DMS 273 (cell line): ENCODE measurements at regions not wholly inside any gene's neighbourhood (a gene's known extent, or its start where the extent isn't known, plus 50 kb on each side); places are given as distances from the start of the nearest gene placed in this dataset.

Experiments used
- DNase-seq: peaks from one replicate; lab custom pipeline; 2025; ENCODE audit not compliant: unreplicated experiment; lab: John Stamatoyannopoulos, UW

DNA sequence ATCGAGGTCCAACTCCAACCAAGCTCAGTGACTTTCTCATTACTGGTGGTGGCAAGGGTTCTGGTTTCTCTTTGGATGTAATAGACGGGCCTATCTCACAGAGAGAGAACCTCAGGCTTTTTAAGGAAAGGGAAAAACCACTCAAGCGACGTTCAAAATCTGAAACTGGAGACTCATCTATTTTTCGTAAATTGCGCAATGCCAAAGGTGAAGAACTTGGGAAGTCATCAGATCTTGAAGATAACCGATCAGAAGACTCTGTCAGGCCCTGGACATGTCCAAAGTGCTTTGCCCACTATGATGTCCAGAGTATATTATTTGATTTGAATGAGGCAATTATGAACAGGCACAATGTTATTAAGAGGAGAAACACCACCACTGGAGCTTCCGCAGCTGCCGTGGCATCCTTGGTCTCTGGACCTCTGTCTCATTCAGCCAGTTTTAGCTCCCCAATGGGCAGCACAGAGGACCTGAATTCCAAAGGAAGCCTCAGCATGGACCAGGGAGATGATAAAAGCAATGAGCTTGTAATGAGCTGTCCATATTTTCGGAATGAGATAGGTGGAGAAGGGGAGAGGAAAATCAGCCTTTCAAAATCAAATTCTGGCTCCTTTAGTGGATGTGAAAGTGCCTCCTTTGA is 343.5 kb upstream of the RGS6 start:
- DNase-seq = no peak

DNA sequence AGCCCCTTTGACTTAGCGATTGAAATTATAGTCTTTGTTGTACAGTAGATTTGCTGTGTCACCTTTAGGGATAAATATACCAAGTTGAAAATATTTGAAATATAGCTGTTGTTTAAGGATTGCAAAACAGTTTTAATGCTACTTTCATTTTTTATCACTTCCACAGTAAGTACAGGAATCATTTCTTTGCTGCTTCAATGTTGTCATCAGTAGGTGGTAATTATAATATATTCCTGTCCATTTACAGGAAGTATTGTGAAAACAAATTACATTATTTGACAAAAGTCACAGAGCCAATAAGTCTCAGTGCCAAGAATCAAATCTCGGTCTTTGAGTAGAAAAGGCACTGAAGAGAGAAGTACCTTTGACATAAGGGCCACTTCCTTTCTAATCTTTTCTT is 342.6 kb upstream of the RGS6 start:
- no peak for DNase-seq

DNA sequence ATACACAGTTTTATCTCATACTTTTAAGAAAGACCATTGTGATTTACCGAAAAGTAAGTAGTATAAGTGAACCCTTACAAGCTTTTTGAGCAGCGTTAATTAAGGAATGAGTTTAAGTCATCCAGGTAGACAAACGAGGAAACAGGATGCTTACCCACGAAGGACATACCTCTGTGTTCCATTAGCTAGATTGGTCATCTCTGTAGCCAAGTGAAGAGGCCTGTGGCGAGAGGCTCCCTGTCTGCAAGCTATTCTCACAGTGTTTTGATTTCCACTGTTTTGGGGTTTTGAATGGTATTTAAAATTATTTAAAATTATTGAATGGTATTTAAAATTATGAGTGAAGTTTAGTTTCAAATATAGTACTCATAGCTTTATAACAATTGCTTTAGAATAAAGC is 342.1 kb upstream of the RGS6 start:
- no peak for DNase-seq

DNA sequence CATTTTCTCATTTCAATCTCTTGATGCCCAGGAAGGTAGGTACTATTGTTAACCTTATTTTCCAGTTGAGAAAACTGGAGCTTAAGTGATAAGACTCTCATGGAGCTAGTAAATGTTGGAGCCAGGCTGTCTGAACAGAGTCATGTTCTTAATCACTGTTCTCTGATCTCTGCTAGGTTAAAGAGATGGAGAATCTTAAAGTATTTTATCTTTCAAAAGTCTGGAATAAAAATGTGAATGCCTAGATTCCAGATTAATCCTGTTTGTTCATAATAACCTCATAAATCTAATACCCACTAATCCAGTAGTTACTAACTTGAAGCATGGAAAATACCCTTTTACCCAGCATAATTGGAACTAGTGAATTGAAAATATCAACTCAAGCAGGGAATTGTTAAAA is 341.0 kb upstream of the RGS6 start:
- no peak for DNase-seq

DNA sequence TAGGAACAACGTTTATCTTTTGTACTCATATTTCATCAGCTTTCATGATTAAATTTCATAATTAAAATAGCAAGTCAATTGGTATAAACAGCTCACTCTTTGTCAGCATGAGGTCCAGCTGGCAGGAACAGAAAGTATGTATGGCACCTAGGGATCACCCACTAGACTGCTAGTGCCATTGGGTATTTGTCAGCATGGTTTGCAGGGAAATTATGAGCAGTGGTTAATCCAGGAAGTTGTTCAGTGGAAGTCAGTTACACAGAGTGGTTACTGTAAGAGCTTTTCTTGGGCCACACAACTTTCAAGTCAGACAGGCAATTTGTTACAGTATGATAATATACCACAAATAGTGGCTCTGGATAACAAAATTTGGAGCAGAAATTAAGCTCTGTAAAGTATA is 340.3 kb upstream of the RGS6 start:
- peak; percentile 11 for DNase-seq

DNA sequence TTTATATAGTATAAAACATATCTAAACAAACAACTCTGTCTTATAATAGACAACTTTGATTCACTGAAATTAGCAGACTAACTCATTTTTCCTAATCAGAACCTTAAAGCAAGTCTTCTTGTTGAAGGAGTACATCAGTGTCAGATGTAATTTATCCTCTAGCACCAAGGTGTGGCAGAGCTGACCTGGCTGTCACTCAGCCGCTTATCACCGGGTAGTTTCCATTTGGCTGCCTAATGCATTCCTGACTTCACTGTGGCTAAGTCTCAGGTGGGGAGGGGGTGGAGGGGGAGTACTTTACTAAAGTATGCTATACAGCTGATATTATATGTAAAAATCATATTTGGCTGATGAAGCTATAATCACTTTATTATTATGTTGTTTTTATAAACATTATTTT is 339.9 kb upstream of the RGS6 start:
- DNase-seq = peak; percentile 6

DNA sequence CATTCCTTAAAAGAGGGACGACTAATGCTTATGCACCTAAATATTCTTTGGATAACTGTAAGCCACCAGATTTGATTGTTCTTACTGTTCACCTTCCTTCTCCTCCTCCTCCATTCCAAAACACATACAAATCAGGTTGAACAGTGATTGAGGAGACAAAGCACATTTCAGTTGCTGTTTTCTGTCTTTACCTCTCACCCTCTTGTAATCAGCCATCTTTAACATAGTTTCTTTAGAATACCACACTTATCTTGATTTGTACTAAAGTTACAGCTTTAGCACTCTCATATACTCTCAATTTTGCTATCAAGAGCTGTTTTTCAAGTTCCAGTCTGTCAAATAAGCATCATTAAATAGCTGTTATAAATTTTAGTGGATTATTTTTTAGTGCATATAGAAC is 338.3 kb upstream of the RGS6 start:
- no peak for DNase-seq

DNA sequence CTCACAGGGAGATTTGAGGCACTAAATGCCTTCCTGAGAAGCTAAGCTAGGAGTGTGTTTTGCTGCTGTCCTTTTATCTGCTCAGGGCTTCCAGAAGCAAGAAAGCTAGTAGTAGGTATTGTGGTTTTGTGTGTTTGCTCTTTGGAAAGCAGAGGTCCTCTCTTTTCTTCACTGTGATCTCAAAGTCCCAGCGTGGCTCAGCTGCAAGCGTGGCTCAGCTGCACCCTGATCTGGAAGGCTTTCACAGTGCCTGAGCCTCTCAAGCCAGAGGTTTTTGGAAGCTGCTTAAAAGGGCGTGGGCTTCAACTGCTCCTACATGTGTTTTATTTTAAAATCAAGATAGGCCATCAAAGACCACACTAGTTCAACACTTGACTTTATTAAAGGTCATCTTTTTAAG is 337.4 kb upstream of the RGS6 start:
- DNase-seq = peak; percentile 41

DNA sequence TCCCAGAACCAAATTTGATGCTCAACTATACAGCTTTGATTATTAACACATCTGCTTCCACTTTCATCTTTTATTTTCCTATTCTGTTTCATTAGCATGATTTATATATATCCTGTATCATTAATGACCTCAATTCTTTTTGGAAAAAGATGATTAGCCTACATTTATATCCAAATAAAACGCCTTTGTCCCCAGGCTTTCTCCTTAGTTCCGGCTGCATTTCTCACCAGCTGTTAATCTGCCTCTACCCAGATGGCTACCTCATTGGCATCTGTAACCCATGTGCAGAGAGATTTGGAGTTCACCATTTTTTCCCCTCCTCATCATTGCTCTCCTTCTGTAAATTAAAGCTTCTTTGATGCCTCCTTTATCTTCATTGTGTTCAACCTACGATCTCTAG is 336.8 kb upstream of the RGS6 start:
- DNase-seq = peak; percentile 83

DNA sequence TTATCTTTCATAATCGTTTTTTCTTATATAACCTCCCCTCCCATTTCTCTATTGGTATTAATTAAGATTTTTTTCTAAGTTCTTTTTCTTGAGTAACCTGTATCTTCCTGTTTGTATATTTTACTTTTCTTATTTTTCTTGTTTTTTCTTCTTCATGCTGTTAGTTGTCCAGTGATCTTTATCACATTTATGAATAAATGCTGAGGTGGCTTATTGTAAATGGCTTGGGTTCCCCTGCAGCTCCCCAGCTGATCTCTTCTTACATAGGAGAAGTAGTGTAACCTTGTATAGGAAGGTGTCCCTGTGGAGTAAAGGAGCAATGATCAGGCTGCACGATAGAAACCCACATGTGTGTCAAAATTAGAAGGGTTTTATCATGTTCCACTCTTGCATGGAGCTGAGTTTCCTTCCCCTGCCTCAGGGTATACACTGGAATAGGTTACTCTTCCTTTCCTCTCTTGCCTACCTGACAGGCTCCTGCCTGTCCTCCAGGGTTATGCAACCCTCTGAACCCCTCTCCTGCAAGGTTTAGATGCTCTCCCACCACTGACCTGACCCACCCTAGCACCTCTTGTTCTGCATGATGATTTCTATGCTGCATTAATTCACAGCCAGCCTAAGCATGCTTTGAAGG is 334.8 kb upstream of the RGS6 start:
- no peak for DNase-seq

DNA sequence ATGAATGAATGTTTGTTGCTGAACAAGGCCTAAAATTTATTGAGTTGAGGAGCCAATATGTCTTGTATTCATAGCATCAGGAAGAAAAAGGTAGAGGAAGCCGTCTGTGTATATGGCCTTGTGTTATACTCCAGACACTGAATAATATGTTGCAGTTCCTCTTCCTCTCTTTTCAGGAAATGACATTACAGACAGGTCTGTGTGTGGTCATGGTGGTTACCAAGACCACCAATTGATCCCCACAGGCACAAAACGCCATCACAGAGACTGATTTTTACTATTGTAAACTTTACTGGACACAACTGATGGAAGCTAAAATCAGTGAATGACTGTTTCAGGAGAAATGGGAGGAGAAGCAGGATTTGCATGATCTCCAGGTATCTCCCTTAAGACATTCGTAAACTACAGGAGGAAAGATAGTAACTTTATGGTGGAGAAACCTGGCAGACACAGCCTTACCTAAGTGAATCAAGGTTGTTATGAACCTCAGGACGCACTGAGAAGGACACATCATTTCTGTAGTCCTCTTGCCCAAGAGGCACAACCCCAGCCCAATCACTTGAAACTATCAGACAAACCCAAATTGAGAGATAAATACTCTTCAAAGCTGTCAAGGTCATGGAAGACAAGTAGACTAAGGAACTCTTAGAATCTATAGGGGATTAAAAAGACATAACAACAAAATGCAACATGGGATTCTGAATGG is 334.1 kb upstream of the RGS6 start:
- no peak for DNase-seq

DNA sequence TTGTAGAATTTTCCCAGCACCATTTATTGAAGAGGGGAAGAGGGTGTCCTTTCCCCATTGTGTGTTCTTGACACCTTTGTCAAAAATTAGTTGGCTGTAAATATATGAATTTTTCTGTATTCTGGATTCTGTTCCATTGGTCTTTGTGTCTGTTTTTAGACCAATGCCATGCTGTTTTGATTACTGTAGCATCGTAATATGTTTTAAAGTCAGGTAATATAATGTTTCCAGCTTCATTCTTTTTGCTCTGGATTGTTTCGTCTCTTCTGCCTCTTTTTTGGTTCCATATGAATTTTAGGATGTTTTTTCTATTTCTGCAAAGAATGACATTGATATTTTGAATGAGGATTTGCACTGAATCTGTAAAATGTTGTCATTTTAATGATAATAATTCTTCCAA is 331.9 kb upstream of the RGS6 start:
- no peak for DNase-seq

DNA sequence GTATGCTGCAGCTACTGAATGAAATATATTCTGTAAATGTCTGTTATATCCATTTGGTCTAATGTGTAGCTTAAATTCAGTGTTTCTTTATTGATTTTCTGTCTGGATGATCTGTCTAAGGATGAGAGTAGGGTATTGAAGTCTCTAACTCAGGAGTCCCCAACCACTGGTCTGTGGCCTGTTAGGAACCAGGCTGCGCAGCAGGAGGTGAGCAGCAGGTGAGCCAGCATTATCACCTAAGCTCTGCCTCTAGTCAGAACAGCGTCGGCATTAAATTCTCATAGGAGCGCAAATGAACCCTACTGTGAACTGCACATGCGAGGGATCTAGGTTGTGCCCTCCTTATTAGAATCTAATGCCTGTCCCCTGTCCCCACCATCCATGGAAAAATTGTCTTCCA is 329.7 kb upstream of the RGS6 start:
- no peak for DNase-seq

DNA sequence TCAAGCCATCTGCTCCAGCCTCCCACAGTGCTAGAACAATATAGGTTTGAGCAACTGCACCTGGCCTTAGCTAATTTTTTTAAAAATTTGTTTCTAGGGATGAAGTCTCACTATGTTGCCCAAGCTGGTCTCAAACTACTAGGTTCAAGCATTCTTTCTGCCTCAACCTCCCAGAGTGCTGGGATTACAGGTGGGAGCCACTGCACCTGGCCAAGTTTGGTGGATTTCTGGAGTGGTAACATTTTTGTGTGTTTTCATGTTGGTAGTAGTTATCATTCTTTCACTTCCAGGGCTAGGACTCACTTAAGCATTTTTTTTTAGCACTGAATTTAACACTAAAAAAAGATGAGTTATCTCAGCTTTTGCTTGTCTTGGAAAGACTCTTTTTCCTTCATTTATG is 328.0 kb upstream of the RGS6 start:
- DNase-seq = no peak

DNA sequence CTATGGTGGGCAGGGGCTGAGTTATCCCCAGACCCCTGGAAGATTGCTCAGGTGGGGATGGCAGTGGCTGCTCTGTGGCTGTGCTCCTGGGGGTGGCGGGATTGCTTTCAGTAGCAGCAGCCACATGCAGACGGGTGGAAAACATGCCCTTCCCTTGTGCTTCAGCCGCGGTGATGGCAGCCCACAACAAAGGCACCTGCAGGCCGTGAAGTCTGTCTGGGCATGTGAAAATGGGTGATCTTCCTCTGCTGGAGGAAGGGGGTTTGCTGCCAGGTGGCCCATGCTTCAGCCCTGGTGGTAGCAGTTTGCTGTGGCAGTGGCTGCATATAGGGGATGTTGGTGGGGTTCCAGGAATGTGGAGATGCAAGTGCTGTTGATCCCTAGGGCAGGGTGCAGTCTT is 326.2 kb upstream of the RGS6 start:
- no peak for DNase-seq

DNA sequence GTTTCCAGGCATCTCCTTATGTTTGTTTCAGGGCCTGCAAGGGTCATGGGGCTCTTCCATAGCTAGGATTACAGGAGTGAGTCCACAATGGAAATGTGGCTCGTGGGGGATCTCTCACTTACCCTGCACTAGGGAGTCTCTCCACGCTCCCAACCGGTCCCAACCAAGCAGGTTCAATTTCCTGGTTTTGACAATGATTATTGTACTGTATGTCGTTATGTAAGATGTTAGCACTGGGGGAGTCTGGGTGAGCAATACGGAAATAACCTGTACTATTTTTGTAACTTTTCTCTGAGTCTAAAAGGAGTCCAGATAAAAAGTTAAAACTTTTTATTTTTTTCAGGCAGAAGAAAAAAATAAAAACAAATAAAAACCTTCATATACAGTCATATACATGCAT is 325.7 kb upstream of the RGS6 start:
- no peak for DNase-seq

DNA sequence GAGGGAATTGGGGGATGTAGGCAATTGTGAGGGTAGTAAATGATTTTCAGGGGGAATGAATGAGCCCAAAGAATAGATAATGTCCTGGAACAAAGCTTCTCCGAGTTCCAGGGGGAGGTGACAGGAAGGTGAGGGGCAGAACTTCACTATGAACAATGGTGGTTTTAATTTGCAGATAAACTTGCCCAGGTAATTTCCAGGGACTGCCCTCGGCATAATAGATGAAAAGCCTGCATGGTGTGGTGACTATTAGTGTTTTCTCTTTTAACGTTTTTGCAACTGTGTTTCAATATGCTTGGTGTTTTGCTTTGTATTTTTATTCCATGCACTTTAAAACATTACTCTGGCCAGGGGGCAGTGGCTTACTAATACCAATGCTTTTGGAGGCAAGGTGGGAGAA is 325.2 kb upstream of the RGS6 start:
- DNase-seq = no peak

DNA sequence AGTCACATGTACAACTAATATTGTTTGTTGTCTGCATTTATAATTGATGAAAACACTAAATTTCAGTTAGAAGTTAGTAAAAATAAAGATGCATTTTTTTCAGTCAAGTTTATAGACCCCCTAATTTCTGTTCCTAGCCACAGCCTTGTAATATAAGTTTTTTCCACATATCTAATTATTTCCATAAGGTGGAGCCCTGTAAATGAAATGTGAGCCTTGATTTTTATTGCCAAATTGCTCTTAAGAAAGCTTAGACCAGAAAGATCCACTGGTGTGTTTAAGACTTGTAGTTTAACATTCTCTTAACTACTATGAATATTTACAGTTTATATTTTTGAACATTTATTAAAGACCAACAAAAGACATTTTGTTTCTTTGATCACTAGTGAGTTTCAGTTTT is 322.1 kb upstream of the RGS6 start:
- DNase-seq = peak; percentile 36

DNA sequence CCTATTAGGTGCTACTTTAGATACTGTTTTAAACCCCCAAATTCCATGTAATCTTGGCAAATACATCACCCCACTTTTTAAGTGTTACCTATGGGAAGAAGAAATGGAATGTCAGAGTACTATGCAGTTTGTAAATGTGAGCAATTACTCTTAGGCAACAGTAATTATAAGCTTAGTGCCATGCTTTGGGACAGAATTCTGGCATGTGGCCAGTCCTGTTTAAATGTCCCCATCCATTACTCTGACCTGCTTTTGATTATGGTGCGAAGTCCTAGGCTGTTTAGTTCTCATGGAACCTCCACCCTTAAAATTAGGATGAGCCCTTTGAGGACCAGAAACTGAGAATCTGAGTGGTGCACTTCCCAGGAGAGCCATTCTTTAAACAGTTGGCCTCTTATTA is 321.4 kb upstream of the RGS6 start:
- peak; percentile 54 for DNase-seq

DNA sequence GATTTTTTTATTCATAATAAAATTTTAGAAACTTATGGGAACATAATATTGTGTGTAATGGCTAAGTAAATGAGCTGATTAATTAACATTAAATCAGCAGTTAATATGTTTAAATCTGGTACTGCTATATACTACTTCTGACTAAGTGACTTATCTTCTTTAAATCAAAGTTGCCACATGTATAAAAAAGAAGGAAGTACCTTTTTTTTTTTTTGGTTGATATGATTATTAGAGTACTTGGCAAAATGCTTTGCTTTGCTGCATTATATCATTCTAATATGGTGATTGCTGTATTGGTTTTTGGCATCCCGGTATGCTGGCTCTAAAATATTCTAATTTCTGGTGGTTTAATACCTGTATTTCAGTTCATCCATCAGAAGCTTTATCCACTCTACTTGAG is 319.1 kb upstream of the RGS6 start:
- DNase-seq = no peak

DNA sequence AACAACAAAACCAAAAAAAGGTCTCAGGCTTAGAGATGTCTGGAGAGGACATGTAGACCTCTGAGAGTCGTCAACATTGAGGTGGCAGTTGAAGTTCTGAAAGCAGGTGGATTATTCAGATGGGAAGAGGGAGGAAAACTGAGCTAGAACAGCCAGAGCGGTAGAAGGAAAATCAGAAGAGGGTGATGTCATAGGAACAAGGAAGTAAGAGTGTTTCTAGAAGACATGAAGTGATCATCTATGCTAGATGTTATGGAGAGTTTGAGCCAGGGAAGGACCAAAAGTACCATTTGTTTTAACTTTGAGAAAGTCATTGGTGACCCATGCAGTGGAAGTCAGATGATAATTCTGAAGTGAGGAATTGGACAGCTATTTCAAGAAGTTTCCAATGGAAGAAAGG is 316.2 kb upstream of the RGS6 start:
- DNase-seq = no peak

DNA sequence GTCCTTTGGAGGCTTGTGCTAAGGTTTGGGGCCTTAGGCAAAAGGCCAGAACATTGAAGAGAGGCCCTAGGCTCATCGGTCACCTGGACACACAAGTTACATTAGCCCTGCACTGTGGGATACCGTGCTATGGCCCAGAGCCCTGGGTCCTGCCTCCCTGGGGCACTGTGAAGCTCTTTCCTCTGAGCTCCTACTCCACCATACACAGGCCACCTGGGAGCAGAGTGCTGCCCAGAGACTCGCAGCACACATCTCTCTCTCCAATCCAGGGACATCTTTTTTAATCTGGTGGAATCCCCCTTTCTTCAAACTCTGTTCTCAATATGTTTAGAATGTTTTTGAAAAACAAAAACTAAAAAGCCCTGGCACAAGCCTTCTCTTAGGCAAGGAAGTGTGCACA is 314.2 kb upstream of the RGS6 start:
- no peak for DNase-seq

DNA sequence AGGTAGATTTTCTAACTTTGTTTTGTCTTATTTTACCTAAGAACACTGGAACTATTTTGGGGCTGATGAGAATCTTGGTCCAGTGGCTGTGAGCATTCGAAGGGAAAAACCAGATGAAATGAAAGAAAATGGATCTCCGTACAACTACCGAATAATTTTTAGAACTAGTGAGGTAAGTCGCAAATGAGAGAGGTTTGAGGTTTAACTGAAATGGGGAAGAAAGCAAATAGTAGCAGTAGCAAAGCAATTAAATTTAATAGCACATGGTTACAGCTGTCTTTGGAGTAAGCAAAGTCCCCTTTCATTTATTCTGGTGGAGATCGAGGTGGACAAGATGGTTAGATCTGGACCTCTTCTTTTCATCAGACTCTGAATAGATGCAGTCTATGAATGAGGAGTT is 313.5 kb upstream of the RGS6 start:
- DNase-seq = no peak
